CD4-positive, CD25-positive, alpha-beta regulatory T cell (primary cell): ENCODE measurements at regions not wholly inside any gene's neighbourhood (a gene's known extent, or its start where the extent isn't known, plus 50 kb on each side); places are given as distances from the start of the nearest gene placed in this dataset.
"Not testable (repeated sequence)": the region's sequence is repeated elsewhere in the genome, so short reads cannot be mapped to it uniquely, and the experiment has no call there.

ENCODE experiments used
- ATAC-seq, 2 donors: fragments of 150-1000 bp; cut with Tn5 transposase; one replicate each; pipeline ENCODE4 v1.10.0; 2021; ENCODE audit warnings: low read depth in 2 of 2, moderate number of reproducible peaks in 2 of 2, moderate library complexity in 1 of 2
- DNase-seq, 3 donors: peaks; one replicate each; pipeline versions ENCODE4 v3.0.0 to v3.0.0-alpha.2; 2012 to 2022; ENCODE audit warnings: mixed read lengths in 1 of 3
- H3K27ac ChIP-seq: one replicate; pipeline ENCODE4 v1.7.0; 2013; ENCODE audit warnings: mild to moderate bottlenecking, low read length; ENCODE audit not compliant: insufficient read depth, poor library complexity, severe bottlenecking
- H3K27me3 ChIP-seq: one replicate; pipeline ENCODE4 v1.7.0; 2013; ENCODE audit warnings: low read length; ENCODE audit not compliant: control insufficient read depth, insufficient read depth
- H3K36me3 ChIP-seq: one replicate; pipeline ENCODE4 v1.7.0; 2013; ENCODE audit warnings: mild to moderate bottlenecking, low read length, moderate library complexity; ENCODE audit not compliant: control insufficient read depth, insufficient read depth
- H3K4me1 ChIP-seq: 2 replicates; pipeline ENCODE4 v1.7.0; 2013; ENCODE audit warnings: mild to moderate bottlenecking, low read length; ENCODE audit not compliant: insufficient read depth, control insufficient read depth, poor library complexity, severe bottlenecking
- H3K4me3 ChIP-seq: one replicate; pipeline ENCODE4 v1.7.0; 2013; ENCODE audit warnings: low read depth, mild to moderate bottlenecking, low read length, moderate library complexity
- H3K9me3 ChIP-seq, 2 experiments: 1 replicate in 1 of 2; 2 replicates in 1 of 2; pipeline ENCODE4 v1.7.0; 2013; ENCODE audit warnings: low read length in 2 of 2, mild to moderate bottlenecking in 1 of 2, moderate library complexity in 1 of 2; ENCODE audit not compliant: control insufficient read depth in 2 of 2
- H3K27ac Mint-ChIP-seq, 3 donors: one replicate each; pipeline ENCODE4 v1.8.0; 2020 to 2022; ENCODE audit warnings: mild to moderate bottlenecking in 3 of 3, mixed read lengths in 3 of 3, moderate library complexity in 2 of 3
- H3K27me3 Mint-ChIP-seq: one replicate; pipeline ENCODE4 v1.8.0; 2022; ENCODE audit warnings: mild to moderate bottlenecking, mixed read lengths
- H3K36me3 Mint-ChIP-seq: one replicate; pipeline ENCODE4 v1.8.0; 2020; ENCODE audit warnings: mixed read lengths
- H3K4me1 Mint-ChIP-seq, 4 donors: one replicate each; pipeline ENCODE4 v1.8.0; 2020 to 2022; ENCODE audit warnings: mixed read lengths in 4 of 4, mild to moderate bottlenecking in 1 of 4
- H3K4me3 Mint-ChIP-seq, 4 donors: one replicate each; pipeline ENCODE4 v1.8.0; 2020 to 2022; ENCODE audit warnings: mild to moderate bottlenecking in 4 of 4, mixed read lengths in 4 of 4, moderate library complexity in 3 of 4
- H3K9me3 Mint-ChIP-seq, 7 donors: one replicate each; pipeline ENCODE4 v1.8.0; 2020 to 2022; ENCODE audit warnings: mixed read lengths in 7 of 7, mild to moderate bottlenecking in 3 of 7, moderate library complexity in 2 of 7

GRCh38 chr9:62839168-62839567 is 1649.3 kb downstream of the SPATA31A7 start:
- DNase-seq, H3K36me3 Mint-ChIP-seq, H3K4me1 ChIP-seq, ATAC-seq, H3K36me3 ChIP-seq, H3K27me3 ChIP-seq, H3K4me1 Mint-ChIP-seq, H3K4me3 Mint-ChIP-seq, H3K9me3 ChIP-seq, H3K4me3 ChIP-seq, H3K27ac ChIP-seq, H3K27ac Mint-ChIP-seq: not testable (repeated sequence)
- Mint-ChIP-seq H3K9me3 (peaks cover 0 to 10% (median 1%) of the 10 kb centered on the region in 7 donors), H3K27me3 (peaks cover 17% of the 10 kb centered on the region)

- H3K9me3 ChIP-seq = not testable (repeated sequence)
These were observed 1653.3 kb downstream of the SPATA31A7 start for GRCh38 chr9:62843145-62843544.

DNA sequence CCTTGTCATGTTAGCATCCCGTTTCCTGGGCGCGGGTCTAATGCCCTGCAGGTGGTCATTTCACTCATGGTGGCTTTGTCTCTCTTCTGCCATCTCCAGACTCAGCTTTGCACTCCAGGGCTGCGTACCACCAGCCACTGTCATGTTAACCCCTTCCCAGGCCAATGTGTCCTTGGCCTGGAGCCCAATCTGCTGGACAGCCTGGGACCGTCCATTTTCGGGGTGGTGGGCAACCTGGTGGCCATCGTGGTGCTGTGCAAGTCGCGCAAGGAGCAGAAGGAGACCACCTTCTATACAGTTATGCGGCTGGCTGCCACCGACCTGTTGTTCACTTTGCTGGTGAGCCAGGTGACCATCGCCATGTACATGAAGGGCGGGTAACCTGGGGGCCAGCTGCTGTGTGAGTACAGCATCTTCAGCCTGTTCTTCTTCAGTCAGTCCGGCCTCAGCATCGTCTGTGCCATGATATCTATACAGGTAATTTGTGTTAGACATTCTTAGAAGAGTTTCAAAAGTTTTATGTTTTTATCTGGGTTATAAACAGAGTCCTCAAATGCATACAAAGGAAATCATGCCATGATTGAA is 1654.0 kb downstream of the SPATA31A7 start:
- not testable (repeated sequence) for H3K36me3 ChIP-seq, DNase-seq

More at GRCh38 chr9:62843145-62843544, 1653.3 kb downstream of the SPATA31A7 start:
- not testable (repeated sequence) for DNase-seq, H3K4me1 ChIP-seq, ATAC-seq, H3K27ac Mint-ChIP-seq, H3K27me3 ChIP-seq, H3K4me3 ChIP-seq, H3K27ac ChIP-seq, H3K4me1 Mint-ChIP-seq, H3K36me3 Mint-ChIP-seq, H3K36me3 ChIP-seq, H3K4me3 Mint-ChIP-seq
- H3K27me3 Mint-ChIP-seq = peaks cover 22% of the 10 kb centered on the region
- peaks cover 0 to 10% (median 1%) of the 10 kb centered on the region in 7 donors for H3K9me3 Mint-ChIP-seq

DNA sequence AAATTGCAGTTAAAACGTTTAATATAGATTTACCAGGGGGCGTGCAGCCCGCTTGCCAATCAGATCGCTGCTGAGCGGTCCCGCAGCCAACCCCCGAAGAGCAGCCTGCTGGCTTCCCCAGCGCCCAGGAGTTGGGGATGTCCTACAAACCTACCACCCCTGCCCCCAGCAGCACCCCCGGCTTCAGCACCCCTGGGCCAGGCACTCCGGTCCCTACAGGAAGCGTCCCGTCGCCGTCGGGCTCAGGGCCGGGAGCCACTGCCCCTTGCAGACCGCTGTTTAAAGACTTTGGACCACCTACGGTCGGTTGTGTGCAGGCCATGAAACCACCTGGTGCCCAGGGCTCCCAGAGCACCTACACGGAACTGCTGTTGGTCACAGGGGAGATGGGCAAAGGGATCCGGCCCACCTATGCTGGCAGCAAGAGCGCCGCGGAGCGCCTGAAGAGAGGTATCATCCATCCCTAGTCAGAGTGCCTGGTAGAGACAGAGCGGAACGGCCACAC is 1654.9 kb downstream of the SPATA31A7 start:
- H3K36me3 Mint-ChIP-seq, H3K4me1 Mint-ChIP-seq, H3K4me3 Mint-ChIP-seq, H3K27ac ChIP-seq, H3K4me3 ChIP-seq, H3K36me3 ChIP-seq, H3K9me3 ChIP-seq, H3K27ac Mint-ChIP-seq, H3K4me1 ChIP-seq, H3K27me3 ChIP-seq, DNase-seq: not testable (repeated sequence)
- Mint-ChIP-seq H3K9me3 (peaks cover 0 to 10% (median 1%) of the 10 kb centered on the region in 7 donors), H3K27me3 (peaks cover 18% of the 10 kb centered on the region)
- ATAC-seq = peak in 1 of 2 donors; percentile 34

More for the DNA sequence above, 1654.0 kb downstream of the SPATA31A7 start:
- H3K27ac Mint-ChIP-seq, H3K4me3 Mint-ChIP-seq, H3K27ac ChIP-seq, H3K36me3 Mint-ChIP-seq, H3K4me1 ChIP-seq, ATAC-seq, H3K4me1 Mint-ChIP-seq, H3K27me3 ChIP-seq, H3K9me3 ChIP-seq, H3K4me3 ChIP-seq: not testable (repeated sequence)
- peaks cover 18% of the 10 kb centered on the region for H3K27me3 Mint-ChIP-seq
- H3K9me3 Mint-ChIP-seq = peaks cover 0 to 10% (median 1%) of the 10 kb centered on the region in 7 donors

GRCh38 chr9:62848258-62848657 is 1658.4 kb downstream of the SPATA31A7 start:
- H3K4me3 Mint-ChIP-seq, ATAC-seq: not testable (repeated sequence)
- H3K27me3 Mint-ChIP-seq = peaks cover 16% of the 10 kb centered on the region

GRCh38 chr9:62849991-62850390 is 1660.2 kb downstream of the SPATA31A7 start:
- H3K36me3 ChIP-seq, H3K4me1 Mint-ChIP-seq, H3K9me3 Mint-ChIP-seq, H3K9me3 ChIP-seq, H3K4me3 ChIP-seq, H3K4me1 ChIP-seq, H3K36me3 Mint-ChIP-seq, H3K27ac ChIP-seq, DNase-seq, ATAC-seq, H3K27ac Mint-ChIP-seq, H3K27me3 ChIP-seq, H3K4me3 Mint-ChIP-seq: not testable (repeated sequence)
- peaks cover 13% of the 10 kb centered on the region for H3K27me3 Mint-ChIP-seq

More at GRCh38 chr9:62848258-62848657, 1658.4 kb downstream of the SPATA31A7 start:
- H3K9me3 ChIP-seq, H3K36me3 Mint-ChIP-seq, H3K27ac Mint-ChIP-seq, H3K4me1 ChIP-seq, H3K9me3 Mint-ChIP-seq, H3K4me3 ChIP-seq, H3K27ac ChIP-seq, H3K27me3 ChIP-seq, H3K36me3 ChIP-seq, H3K4me1 Mint-ChIP-seq, DNase-seq: not testable (repeated sequence)

DNA sequence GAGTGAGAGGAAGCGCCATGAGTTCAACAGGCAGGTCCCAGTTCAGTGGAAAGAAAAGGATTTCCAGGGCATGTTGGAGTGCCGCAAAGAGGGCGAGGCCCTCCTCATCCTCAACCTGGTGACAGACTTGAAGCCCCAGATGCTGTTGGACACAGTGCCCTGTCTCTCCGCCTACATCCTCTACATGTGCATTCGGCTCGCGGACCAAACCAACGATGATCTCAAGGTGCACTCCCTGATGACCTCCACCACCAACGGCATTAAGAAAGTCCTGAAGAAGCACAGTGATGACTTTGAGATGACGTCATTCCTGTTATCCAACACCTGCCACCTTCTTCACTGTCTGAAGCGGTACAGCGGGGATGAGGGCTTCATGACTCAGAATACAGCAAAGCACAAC is 1667.4 kb downstream of the SPATA31A7 start:
- not testable (repeated sequence) for H3K27me3 ChIP-seq, H3K4me3 ChIP-seq, H3K36me3 Mint-ChIP-seq, H3K4me3 Mint-ChIP-seq, H3K9me3 ChIP-seq, H3K27ac ChIP-seq, H3K36me3 ChIP-seq, DNase-seq, H3K9me3 Mint-ChIP-seq, H3K4me1 ChIP-seq, H3K27ac Mint-ChIP-seq, H3K4me1 Mint-ChIP-seq
- H3K27me3 Mint-ChIP-seq = peaks cover 18% of the 10 kb centered on the region
- ATAC-seq = peak in 1 of 2 donors; percentile 11

DNA sequence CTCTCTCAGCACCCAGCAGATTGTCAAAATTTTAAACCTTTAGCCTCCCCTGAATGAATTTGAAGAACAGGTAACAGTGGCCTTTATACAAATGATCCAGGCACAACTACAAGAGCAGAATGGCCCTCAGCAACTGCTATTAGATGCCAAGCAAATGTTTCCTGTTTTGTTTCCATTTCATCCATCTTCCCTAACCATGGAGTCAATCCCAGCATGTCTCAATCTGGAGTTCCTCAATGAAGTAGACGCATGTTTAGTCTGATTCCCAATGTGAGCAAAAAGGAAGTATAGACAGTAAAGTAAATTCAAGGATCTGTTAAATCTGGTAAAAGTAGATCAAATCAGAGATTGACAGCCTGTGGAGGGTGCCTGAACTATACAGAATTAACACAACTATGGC is 1668.4 kb downstream of the SPATA31A7 start:
- H3K27me3 ChIP-seq, H3K4me3 ChIP-seq, H3K27ac Mint-ChIP-seq, H3K4me3 Mint-ChIP-seq, H3K27ac ChIP-seq, H3K9me3 ChIP-seq, H3K36me3 ChIP-seq, H3K4me1 Mint-ChIP-seq, ATAC-seq, DNase-seq, H3K9me3 Mint-ChIP-seq, H3K36me3 Mint-ChIP-seq, H3K4me1 ChIP-seq: not testable (repeated sequence)
- H3K27me3 Mint-ChIP-seq = peaks cover 26% of the 10 kb centered on the region
